ENCODE measurements at regions not wholly inside any gene's neighbourhood (a gene's known extent, or its start where the extent isn't known, plus 50 kb on each side); places are given as distances from the start of the nearest gene placed in this dataset.

DNA sequence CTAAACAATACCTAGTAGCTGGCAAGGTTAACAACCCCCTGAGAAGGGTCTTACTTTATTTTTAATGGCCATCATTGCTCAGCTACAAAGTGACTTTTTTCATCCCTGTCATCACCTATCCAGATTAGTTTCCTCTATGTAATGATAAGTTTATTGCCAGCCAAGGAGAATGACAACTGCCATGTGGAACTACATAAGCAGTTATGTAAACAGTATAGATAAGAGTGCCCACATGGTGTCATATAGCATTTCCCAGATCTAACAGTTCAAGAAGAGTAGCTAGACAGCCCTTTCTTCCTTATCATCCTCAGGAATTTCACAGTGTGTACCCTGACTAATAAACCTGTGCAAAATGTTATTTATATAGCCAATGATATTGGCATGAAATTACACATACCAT lies 240.2 kb upstream of the PIK3C3 start:
- no peaks in the 10 kb centered on the region for H3K9me2 ChIP-seq (replicated peaks; ENCODE audit: control insufficient read depth, low read length)

GRCh38 chr18:41713969-41714825 lies 240.8 kb upstream of the PIK3C3 start:
- Histone ChIP-seq H3K9me3 (ENCODE audit: control insufficient read depth, insufficient read depth, low read length) (no peaks in the 10 kb centered on the region), H4K20me1 (ENCODE audit: control insufficient read depth, insufficient read depth, low read depth, low read length) (no peaks in the 10 kb centered on the region), H3K27ac (ENCODE audit: low read depth, low read length) (no peak overlapping the region), H3K36me3 (ENCODE audit: control insufficient read depth, low read length) (no peaks in the 10 kb centered on the region), H3K4me1 (ENCODE audit: control insufficient read depth, low read length) (no peaks in the 10 kb centered on the region), H3K4me3 (ENCODE audit: low read length) (no peak overlapping the region), H3K4me2 (ENCODE audit: low read length) (no peak overlapping the region), H3K79me2 (ENCODE audit: control insufficient read depth, low read length) (no peaks in the 10 kb centered on the region), H3F3A (ENCODE audit: control insufficient read depth, insufficient read depth) (no peaks in the 10 kb centered on the region), H3K27me3 (ENCODE audit: control insufficient read depth, low read length) (no peaks in the 10 kb centered on the region), H3K9me2 (replicated peaks; ENCODE audit: control insufficient read depth, low read length) (no peaks in the 10 kb centered on the region)
- TF ChIP-seq, protein P1, sequence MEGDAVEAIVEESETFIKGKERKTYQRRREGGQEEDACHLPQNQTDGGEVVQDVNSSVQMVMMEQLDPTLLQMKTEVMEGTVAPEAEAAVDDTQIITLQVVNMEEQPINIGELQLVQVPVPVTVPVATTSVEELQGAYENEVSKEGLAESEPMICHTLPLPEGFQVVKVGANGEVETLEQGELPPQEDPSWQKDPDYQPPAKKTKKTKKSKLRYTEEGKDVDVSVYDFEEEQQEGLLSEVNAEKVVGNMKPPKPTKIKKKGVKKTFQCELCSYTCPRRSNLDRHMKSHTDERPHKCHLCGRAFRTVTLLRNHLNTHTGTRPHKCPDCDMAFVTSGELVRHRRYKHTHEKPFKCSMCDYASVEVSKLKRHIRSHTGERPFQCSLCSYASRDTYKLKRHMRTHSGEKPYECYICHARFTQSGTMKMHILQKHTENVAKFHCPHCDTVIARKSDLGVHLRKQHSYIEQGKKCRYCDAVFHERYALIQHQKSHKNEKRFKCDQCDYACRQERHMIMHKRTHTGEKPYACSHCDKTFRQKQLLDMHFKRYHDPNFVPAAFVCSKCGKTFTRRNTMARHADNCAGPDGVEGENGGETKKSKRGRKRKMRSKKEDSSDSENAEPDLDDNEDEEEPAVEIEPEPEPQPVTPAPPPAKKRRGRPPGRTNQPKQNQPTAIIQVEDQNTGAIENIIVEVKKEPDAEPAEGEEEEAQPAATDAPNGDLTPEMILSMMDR (IDR thresholded peaks at IDR 0.05; ENCODE audit: low read depth, low read length, poor library complexity, severe bottlenecking): no peak
- TF ChIP-seq EZH2phosphoT487 (IDR thresholded peaks at IDR 0.05; ENCODE audit: borderline replicate concordance, low read length): no peak

More for the DNA sequence above, 240.2 kb upstream of the PIK3C3 start:
- TF ChIP-seq EZH2phosphoT487 (IDR thresholded peaks at IDR 0.05; ENCODE audit: borderline replicate concordance, low read length): no peak
- H3K36me3 ChIP-seq (ENCODE audit: control insufficient read depth, low read length): no peaks in the 10 kb centered on the region
- no peaks in the 10 kb centered on the region for H3K4me1 ChIP-seq (ENCODE audit: control insufficient read depth, low read length)
- no peak overlapping the region for H3K4me3 ChIP-seq (ENCODE audit: low read length)
- H3F3A ChIP-seq (ENCODE audit: control insufficient read depth, insufficient read depth): no peaks in the 10 kb centered on the region
- H4K20me1 ChIP-seq (ENCODE audit: control insufficient read depth, insufficient read depth, low read depth, low read length): no peaks in the 10 kb centered on the region
- H3K4me2 ChIP-seq (ENCODE audit: low read length): no peak overlapping the region
- no peaks in the 10 kb centered on the region for H3K9me3 ChIP-seq (ENCODE audit: control insufficient read depth, insufficient read depth, low read length)
- H3K27ac ChIP-seq (ENCODE audit: low read depth, low read length): no peak overlapping the region
- H3K27me3 ChIP-seq (ENCODE audit: control insufficient read depth, low read length): no peaks in the 10 kb centered on the region
- no peaks in the 10 kb centered on the region for H3K79me2 ChIP-seq (ENCODE audit: control insufficient read depth, low read length)

- H3K4me3 ChIP-seq (ENCODE audit: low read length): no peak overlapping the region
- H4K20me1 ChIP-seq (ENCODE audit: control insufficient read depth, insufficient read depth, low read depth, low read length): no peaks in the 10 kb centered on the region
- H3F3A ChIP-seq (ENCODE audit: control insufficient read depth, insufficient read depth): no peaks in the 10 kb centered on the region
- no peak for TF ChIP-seq EZH2phosphoT487 (IDR thresholded peaks at IDR 0.05; ENCODE audit: borderline replicate concordance, low read length)
- TF ChIP-seq, protein P1 (IDR thresholded peaks at IDR 0.05; ENCODE audit: low read depth, low read length, poor library complexity, severe bottlenecking): no peak
- H3K9me3 ChIP-seq (ENCODE audit: control insufficient read depth, insufficient read depth, low read length): no peaks in the 10 kb centered on the region
- H3K4me2 ChIP-seq (ENCODE audit: low read length): no peak overlapping the region
- no peaks in the 10 kb centered on the region for H3K36me3 ChIP-seq (ENCODE audit: control insufficient read depth, low read length)
- no peaks in the 10 kb centered on the region for H3K79me2 ChIP-seq (ENCODE audit: control insufficient read depth, low read length)
- no peaks in the 10 kb centered on the region for H3K27me3 ChIP-seq (ENCODE audit: control insufficient read depth, low read length)
- no peak overlapping the region for H3K27ac ChIP-seq (ENCODE audit: low read depth, low read length)
- H3K4me1 ChIP-seq (ENCODE audit: control insufficient read depth, low read length): no peaks in the 10 kb centered on the region
- H3K9me2 ChIP-seq (replicated peaks; ENCODE audit: control insufficient read depth, low read length): no peaks in the 10 kb centered on the region
Observed at GRCh38 chr18:41706301-41706700, 248.7 kb upstream of the PIK3C3 start.

Measured in DOHH2 (cell line).